GM21381 (cell line): ENCODE measurements at regions not wholly inside any gene's neighbourhood (a gene's known extent, or its start where the extent isn't known, plus 50 kb on each side); places are given as distances from the start of the nearest gene placed in this dataset.

ENCODE experiments used
- ATAC-seq: cut with Tn5 transposase; IDR thresholded peaks from one replicate; pipeline ENCODE4 v1.9.1; 2021; ENCODE audit warnings: mild to moderate bottlenecking, moderate library complexity; ENCODE audit not compliant: unreplicated experiment

DNA sequence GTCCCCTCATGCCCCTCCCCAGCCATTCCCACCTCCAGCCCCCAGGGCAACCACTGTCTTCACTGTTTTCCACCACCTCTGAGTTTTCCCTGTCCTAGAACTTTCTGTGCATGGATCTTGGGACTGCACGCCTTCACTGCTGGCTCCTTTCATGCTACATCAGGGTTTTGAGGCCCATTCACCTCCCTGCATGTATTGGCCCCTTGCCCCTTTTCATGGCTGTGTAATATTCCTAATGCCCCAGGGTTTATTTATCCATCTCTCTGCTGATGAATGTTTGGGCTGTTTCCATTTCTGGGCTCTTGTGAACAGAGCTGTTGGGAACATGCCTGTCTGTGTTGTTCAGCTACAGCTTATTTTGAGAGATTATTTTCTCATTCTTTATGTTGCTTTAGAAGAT lies 205.0 kb downstream of the RBFOX3 start:
- no peak for ATAC-seq

GRCh38 chr17:79404136-79404911 lies 206.5 kb downstream of the RBFOX3 start:
- ATAC-seq, result no peak

DNA sequence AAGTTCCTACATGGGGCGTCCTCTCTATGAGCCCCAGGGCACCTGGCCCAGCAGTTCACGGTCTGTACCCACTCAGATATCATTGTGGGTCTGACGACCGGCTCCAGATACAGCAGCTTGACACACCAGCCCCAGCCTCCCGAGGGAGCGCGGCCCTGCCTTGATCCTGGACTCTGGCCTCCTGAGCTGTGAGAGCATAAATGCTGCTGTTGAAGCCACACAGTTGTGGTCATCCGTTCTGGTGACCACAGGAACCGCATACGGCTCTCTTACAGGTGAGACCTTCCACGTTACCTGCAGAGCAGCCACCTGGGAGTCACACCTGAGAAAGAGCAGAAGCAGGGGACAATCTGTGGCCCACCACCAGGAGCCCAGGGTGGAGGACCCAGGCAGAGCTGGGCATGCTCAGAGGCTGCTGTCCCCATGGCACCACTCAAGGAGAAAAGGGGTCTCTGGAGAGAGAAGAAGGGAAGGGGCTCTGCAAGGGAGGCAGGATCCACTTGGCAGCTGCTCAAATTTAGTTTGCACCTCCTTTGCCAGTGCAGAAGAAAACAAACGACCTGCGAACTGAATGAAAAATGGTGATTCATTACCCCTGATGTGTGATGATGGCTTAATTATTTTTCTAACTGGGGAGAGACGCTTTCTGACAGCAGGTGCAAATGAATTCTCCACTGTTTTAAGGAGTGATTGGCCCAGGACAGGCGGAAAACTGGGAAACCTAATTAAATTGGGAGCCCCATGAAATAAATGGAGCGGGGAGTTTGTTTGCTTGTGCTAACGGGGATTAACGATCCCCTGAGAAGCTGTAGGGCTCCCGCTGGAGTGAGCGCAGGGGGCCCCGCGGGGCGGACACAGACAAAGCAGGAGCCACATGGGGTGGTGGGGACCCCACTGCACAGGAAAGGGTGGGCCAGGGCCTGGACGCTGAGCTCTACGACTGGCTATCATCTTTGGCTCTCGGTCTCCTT lies 208.9 kb downstream of the RBFOX3 start:
- ATAC-seq, result no peak

DNA sequence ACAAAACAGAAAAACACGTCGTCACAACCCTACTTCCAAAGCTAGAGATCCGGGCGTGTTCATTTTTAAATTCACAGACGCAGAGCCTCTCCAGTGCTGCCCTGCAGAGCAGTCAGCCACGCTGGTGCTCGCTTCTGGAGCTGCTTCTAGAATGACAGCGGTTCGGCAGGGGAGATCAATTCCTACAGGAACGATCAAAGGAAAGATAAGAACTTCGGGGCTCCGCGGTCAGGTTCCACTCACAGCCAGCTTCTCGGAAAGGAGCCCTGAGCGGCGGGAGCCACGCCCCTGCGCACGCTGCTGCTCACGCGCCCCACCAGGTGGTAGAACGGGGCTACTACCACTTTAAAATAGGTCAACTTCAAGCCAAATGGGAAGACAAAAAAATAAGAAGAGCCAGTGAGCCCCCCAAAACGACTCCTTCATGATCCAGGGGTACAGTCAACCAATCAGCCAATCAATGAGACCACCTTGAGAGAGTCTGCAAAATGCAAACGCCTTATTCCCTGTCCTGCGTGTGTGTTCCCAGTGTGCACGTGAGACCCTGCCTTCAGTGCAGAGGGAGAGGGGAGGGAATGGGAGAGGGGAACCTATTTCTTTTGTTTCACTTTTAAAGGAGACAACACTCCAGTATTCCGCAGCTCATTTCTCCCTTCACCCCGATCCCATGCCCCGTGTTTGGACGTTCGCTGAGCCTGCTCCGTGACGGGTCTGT lies 209.7 kb downstream of the RBFOX3 start:
- no peak for ATAC-seq

DNA sequence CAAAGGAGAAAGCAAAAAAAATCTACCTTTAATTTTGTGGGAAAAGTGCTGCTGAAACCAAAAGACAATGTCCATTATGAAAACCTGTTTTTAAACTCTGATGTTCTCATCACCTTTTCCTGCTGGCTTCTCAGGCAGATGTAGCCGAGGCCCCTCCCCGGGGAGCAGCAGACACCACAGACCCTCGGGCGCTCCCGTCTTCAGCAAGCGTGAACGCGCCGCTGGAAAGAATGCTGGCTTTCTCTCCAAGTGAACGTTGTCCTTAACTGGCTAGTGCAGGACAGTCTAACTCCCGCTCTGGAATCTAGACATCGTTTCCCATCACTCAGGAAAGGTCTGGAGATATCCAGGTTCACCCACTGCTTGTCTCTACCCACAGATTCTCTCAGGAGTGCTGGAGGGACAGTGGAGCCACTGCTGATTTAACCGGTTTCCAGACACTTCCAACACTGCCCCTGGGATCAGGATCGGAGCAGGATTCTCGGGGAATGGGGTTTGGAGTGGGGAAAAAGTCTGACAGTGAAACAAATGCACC lies 211.2 kb downstream of the RBFOX3 start:
- no peak for ATAC-seq

DNA sequence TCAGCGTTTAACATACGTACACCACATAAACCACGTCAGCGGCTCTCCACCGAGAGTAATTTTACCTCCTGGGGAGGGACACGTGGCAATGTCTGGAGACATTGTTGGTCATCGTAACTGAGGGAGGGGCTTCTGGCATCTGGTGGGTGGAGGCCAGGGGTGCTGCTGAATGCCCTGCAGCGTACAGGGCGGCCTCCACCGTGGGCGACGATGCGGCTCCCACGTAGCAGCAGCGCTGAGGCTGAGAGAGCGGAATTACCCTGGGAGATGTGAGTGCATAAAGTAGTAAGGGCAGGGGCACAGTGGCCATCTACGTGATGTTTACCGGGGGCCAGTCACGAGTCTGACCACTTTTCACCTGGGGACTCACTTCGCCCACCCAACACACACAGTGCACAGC lies 212.4 kb downstream of the RBFOX3 start:
- ATAC-seq, result no peak

GRCh38 chr17:79396696-79397095 lies 214.2 kb downstream of the RBFOX3 start:
- no peak for ATAC-seq

- no peak for ATAC-seq
Observed at GRCh38 chr17:79395545-79395944, 215.3 kb downstream of the RBFOX3 start.

DNA sequence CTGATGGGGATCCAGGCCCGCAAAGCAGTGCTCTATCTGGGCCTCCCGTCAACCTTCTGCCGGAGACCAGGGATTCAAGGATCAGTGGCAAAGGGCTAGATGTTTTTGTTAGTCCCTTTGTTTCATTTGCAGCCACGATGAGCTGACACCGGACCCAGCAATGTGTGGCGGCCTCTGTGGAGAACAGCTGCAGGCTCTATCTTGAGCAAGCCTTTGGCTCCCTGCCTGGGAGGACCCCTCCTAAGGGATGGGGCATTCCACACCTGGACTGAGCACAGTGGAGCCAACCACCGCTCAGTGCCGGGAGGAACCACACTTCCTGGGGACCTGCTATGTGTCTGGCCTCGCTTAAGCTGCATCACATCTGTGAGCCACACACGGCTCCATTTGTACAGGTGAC lies 215.8 kb downstream of the RBFOX3 start:
- ATAC-seq, result no peak

DNA sequence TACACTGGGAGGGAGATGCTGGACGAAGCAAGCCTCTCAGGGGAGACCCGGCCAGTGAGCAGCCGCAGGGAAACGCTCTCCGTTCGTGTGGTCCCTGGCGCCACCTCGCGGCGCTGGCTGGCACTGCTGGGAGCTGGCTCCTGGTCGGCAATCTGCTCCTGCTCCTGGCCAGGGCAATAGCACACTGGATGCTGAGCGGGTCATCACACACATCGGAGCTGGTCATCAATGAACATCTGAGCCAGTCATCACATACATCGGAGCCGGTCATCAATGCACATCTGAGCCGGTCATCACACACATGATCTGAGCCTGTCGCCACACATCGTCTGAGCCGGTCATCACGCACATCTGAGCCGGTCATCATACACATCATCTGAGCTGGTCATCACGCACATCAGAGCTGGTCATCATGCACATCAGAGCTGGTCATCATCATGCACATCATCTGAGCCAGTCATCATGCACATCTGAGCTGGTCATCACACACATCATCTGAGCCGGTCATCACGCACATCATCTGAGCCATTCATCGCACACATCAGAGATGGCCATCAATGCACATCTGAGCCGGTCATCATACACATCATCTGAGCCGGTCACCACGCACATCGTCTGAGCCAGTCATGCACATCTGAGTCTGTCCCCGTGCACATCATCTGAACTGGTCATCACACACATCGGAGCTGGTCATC lies 217.3 kb downstream of the RBFOX3 start:
- no peak for ATAC-seq

DNA sequence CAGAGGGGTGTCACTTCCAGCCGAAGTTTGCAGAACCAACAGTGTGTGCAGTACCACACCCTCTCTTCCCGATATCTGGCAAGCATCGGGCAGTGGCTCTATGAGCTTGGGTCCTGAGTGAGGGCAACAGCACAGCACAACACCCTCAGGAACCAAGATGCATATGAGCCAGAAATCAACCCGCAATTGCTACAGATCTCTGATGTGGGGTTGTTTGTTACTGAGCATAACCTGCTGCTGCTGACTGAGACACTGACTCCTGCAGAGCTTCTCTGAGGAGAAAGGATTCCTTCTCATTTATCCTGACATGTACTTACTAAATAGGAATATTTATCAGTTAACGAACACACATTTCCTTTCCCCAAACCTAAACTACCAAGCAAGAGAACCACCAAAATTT lies 218.3 kb downstream of the RBFOX3 start:
- ATAC-seq, result no peak

- no peak for ATAC-seq
Observed at GRCh38 chr17:79391376-79392233, 219.2 kb downstream of the RBFOX3 start.

DNA sequence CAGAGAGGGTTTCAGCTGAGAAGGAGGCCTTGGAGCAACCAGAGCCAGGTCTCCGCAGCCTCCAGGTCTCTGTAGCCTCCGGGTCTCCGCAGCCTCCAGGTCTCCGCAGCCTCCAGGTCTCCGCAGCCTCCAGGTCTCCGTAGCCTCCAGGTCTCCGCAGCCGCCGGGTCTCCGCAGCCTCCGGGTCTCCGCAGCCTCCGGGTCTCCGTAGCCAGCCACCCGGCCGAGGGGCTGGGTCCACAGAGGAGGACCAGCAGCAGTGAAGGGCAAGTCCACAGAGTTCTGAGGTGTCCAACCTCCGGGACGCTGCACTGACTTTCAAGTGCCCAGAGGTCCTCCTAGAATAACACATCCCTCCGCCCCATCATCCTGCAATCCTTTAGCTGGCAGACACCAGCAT lies 221.0 kb downstream of the RBFOX3 start:
- no peak for ATAC-seq

DNA sequence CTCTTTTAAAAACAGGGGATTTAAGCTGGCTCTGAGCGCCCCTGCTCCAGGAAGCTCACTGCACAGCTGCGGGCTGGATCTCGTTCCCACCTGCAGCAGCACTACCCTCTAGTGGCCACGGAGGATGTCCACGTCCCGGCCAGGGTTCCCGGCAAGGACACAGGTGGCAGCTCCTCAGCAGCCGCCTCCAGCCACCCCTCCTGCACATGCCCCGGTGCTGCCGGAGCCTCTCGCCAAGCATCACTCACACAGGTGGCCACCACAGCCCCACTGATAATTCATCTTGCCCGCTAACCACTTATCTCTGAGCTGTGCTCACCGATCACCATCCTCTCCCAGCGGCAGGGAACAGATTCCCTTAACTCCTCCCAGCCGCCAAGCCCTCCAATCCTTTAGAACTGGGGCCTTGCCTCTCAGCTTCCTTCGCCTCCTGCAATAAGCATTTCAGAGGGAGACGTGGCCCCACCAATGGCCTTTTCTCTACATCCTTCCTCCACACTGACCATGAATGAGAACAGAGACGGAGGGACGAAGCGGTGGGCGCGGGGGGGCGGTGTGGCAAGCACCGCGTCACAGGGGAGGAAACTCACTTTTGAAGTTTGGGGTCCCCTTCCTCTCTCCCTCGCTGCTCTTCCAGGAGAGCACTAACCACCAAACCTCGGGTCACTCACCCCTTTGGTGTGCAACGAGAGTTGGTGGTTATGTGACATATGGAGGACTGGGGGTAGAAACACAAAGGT lies 222.1 kb downstream of the RBFOX3 start:
- no peak for ATAC-seq

DNA sequence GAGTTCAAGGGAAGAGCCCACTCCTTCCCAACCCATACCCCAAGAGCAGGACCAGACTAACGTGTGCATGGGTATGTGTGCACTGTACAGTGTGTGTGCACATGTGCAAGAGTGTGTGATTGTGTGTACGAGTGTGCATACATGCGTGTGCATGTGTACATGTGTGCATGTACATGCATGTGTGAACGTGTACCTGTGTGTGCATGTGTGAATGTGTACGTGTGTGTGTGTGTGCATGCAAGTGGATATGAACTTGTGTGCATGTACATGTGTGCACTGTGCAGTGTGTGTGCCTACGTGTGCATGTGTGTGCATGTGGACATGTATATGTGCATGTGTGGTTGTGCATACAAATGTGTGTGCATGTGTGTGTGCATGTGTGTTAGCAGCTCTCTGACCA lies 223.1 kb downstream of the RBFOX3 start:
- ATAC-seq, result no peak

- ATAC-seq, result no peak
Observed at GRCh38 chr17:79385962-79386563, 224.8 kb downstream of the RBFOX3 start.

DNA sequence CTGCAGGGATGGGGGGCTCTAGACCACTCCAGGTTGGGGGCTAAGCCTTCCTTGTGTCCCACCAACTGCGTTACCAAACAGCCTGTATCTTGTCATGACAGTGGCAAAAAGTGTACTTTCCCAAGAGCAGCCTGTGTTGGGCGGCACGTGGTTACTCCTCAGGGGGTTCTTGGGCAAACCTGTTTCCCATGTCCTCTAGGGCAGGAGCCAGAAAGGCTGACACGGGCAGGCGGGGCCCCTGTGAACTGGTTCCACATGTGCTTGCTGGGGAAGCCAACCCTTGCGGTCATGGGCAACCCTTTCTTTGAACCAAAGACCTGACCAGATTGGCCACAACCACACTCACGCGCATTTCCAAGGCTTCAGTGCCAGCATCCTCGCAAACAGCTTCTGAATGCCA lies 228.5 kb downstream of the RBFOX3 start:
- ATAC-seq, result no peak

DNA sequence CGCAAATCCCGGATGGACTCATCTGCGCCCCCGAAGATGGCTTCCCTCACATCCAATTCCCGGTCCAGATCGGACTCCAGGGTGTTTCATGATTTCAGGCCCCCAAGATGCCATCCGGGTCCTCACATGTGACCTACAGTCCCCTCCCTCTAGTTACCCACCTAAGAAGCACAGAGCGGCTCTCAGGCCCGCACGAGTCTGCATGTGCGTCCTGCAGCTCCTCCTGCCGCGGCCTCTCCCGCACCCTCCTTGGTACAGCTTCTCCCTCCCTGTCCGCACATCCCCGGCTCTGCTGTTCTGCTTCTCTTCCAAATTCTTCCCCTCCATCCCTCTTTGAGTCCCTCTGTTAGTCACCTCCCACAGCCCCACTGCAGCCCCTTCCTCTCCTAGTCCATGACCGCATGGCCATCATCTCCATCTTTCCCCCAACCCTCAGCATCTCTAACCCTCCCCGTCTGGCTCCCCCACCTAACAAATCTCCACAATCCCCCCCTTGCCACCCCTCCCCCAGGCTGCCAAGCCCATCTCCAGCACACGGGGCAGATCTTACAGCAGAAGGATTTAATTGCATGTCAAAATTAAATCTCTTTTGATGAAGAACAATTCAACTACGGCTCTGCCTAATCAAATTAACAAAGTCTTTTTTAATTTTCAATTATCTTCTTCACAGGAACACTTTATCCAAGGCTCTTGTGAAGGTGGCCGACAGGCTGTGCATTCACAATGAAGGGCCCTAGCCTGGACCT lies 231.0 kb downstream of the RBFOX3 start:
- no peak for ATAC-seq
